Spleen (tissue), 7 donors: ENCODE measurements at regions not wholly inside any gene's neighbourhood (a gene's known extent, or its start where the extent isn't known, plus 50 kb on each side); places are given as distances from the start of the nearest gene placed in this dataset.

Experiments
- POLR2A ChIP-seq, 3 donors: fragments of 450-650 bp; IDR thresholded peaks; one replicate each; pipeline ENCODE4 v1.5.1; 2017; ENCODE audit warnings: antibody characterized with exemption in 3 of 3, mild to moderate bottlenecking in 1 of 3
- POLR2AphosphoS5 ChIP-seq, 3 donors: sonication (generic); formaldehyde crosslinking; IDR thresholded peaks; one replicate each; pipeline ENCODE4 v1.5.1; 2017; ENCODE audit warnings: antibody characterized with exemption in 3 of 3
- TF ChIP-seq, protein P1 (sequence below), 11 experiments: fragments of 200-600 bp in 7 of 11; fragments of 450-650 bp in 4 of 11; sonication (generic) in 4 of 11; IDR thresholded peaks in 8 of 11; conservative IDR thresholded peaks in 3 of 11; 1 replicate in 7 of 11; 2 replicates in 4 of 11; pipeline versions ENCODE4 v1.4.0 to v1.8.0; 2016 to 2021; ENCODE audit warnings: antibody characterized with exemption in 11 of 11, inconsistent platforms in 4 of 11, mild to moderate bottlenecking in 1 of 11
- donor health status: DM: no; HTN: no; CAD: no; lungs with moderate emphysema.
- donor health status: DM: no; HTN: no; CAD: no.
- donor health status: DM: no; HTN: no; CAD: no.

DNA sequence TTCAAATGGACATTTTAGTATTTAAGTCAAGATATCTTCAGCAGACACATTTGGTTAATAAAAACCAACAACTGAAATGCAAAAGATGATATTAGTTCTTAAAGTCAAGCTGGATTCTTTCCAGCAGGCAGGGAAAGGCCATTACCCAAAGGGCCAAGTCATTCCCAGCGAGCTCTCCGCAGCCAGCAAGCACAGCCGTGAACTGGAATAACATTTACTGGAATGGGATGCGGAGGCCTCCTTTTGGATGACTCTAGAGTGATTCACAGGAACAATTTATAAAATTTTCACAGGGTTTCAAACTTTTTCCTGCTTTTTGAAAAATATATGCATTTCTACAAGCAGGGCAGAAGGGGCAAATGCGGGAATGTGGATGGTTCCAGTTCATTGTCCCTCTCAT, 76.6 kb upstream of the DAB2 start:
- TF ChIP-seq, protein P1, sequence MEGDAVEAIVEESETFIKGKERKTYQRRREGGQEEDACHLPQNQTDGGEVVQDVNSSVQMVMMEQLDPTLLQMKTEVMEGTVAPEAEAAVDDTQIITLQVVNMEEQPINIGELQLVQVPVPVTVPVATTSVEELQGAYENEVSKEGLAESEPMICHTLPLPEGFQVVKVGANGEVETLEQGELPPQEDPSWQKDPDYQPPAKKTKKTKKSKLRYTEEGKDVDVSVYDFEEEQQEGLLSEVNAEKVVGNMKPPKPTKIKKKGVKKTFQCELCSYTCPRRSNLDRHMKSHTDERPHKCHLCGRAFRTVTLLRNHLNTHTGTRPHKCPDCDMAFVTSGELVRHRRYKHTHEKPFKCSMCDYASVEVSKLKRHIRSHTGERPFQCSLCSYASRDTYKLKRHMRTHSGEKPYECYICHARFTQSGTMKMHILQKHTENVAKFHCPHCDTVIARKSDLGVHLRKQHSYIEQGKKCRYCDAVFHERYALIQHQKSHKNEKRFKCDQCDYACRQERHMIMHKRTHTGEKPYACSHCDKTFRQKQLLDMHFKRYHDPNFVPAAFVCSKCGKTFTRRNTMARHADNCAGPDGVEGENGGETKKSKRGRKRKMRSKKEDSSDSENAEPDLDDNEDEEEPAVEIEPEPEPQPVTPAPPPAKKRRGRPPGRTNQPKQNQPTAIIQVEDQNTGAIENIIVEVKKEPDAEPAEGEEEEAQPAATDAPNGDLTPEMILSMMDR (IDR thresholded peaks at IDR 0.05 in 8 of 11, conservative IDR thresholded peaks at IDR 0.05 in 3 of 11), result no peak
- TF ChIP-seq POLR2A (IDR thresholded peaks at IDR 0.05) (no peak), POLR2AphosphoS5 (IDR thresholded peaks at IDR 0.05) (no peak)
